HEK293 (cell line): ENCODE measurements at regions not wholly inside any gene's neighbourhood (a gene's known extent, or its start where the extent isn't known, plus 50 kb on each side); places are given as distances from the start of the nearest gene placed in this dataset.

ENCODE experiments used
- CTCF ChIP-seq: fragments of 450-650 bp; formaldehyde crosslinking; IDR thresholded peaks from 2 replicates; pipeline ENCODE4 v1.5.1; 2016; ENCODE audit warnings: missing biosample characterization, missing genetic modification characterization
- ZNF138 ChIP-seq: fragments of 450-650 bp; formaldehyde crosslinking; IDR thresholded peaks from 2 replicates; pipeline ENCODE4 v1.5.1; 2016; ENCODE audit warnings: missing biosample characterization, missing genetic modification characterization, borderline replicate concordance
- ZNF140 ChIP-seq: fragments of 450-650 bp; formaldehyde crosslinking; IDR thresholded peaks from 2 replicates; pipeline ENCODE4 v1.5.1; 2016; ENCODE audit warnings: missing biosample characterization, missing genetic modification characterization

- no peak for TF ChIP-seq ZNF140 (tag by site-specific recombination)
- no peak for TF ChIP-seq CTCF (tag by site-specific recombination)
- TF ChIP-seq ZNF138 (tag by site-specific recombination), result no peak
Measured at GRCh38 chr18:42392416-42392815, 437.4 kb downstream of the PIK3C3 start.
